ENCODE measurements at regions not wholly inside any gene's neighbourhood (a gene's known extent, or its start where the extent isn't known, plus 50 kb on each side); places are given as distances from the start of the nearest gene placed in this dataset.

- no peak for DNase-seq (ENCODE audit: low read depth in 2 of 2)
These were observed 149.8 kb upstream of the AKIRIN2 start for GRCh38 chr6:87851674-87852299.

- DNase-seq (ENCODE audit: low read depth in 2 of 2) = no peak
These were observed 146.6 kb upstream of the AKIRIN2 start for GRCh38 chr6:87848616-87849015.

- DNase-seq (ENCODE audit: low read depth in 2 of 2) = no peak
These were observed 145.8 kb upstream of the AKIRIN2 start for GRCh38 chr6:87847830-87848210.

GRCh38 chr6:87847135-87847829 is 145.2 kb upstream of the AKIRIN2 start:
- no peak for DNase-seq (ENCODE audit: low read depth in 2 of 2)

GRCh38 chr6:87846434-87846833 is 144.4 kb upstream of the AKIRIN2 start:
- no peak for DNase-seq (ENCODE audit: low read depth in 2 of 2)

GRCh38 chr6:87840324-87840723 is 138.3 kb upstream of the AKIRIN2 start:
- no peak for DNase-seq (ENCODE audit: low read depth in 2 of 2)

GRCh38 chr6:87837876-87838275 is 135.8 kb upstream of the AKIRIN2 start:
- DNase-seq (ENCODE audit: low read depth in 2 of 2) = no peak

- no peak for DNase-seq (ENCODE audit: low read depth in 2 of 2)
These were observed 135.4 kb upstream of the AKIRIN2 start for GRCh38 chr6:87837444-87837843.

- no peak for DNase-seq (ENCODE audit: low read depth in 2 of 2)
These were observed 130.2 kb upstream of the AKIRIN2 start for GRCh38 chr6:87832025-87832825.

- DNase-seq (ENCODE audit: low read depth in 2 of 2) = no peak
These were observed 128.9 kb upstream of the AKIRIN2 start for GRCh38 chr6:87830907-87831306.

GRCh38 chr6:87829622-87830121 is 127.6 kb upstream of the AKIRIN2 start:
- DNase-seq (ENCODE audit: low read depth in 2 of 2) = no peak

GRCh38 chr6:87828044-87828443 is 126.0 kb upstream of the AKIRIN2 start:
- DNase-seq (ENCODE audit: low read depth in 2 of 2) = no peak

GRCh38 chr6:87827346-87827745 is 125.3 kb upstream of the AKIRIN2 start:
- no peak for DNase-seq (ENCODE audit: low read depth in 2 of 2)

- no peak for DNase-seq (ENCODE audit: low read depth in 2 of 2)
These were observed 124.4 kb upstream of the AKIRIN2 start for GRCh38 chr6:87826424-87826823.

GRCh38 chr6:87825821-87826221 is 123.8 kb upstream of the AKIRIN2 start:
- DNase-seq (ENCODE audit: low read depth in 2 of 2) = no peak

GRCh38 chr6:87824958-87825491 is 123.0 kb upstream of the AKIRIN2 start:
- no peak for DNase-seq (ENCODE audit: low read depth in 2 of 2)

- DNase-seq (ENCODE audit: low read depth in 2 of 2) = no peak
These were observed 120.0 kb upstream of the AKIRIN2 start for GRCh38 chr6:87822011-87822410.

GRCh38 chr6:87820343-87820984 is 118.4 kb upstream of the AKIRIN2 start:
- no peak for DNase-seq (ENCODE audit: low read depth in 2 of 2)

GRCh38 chr6:87817183-87817582 is 115.2 kb upstream of the AKIRIN2 start:
- DNase-seq (ENCODE audit: low read depth in 2 of 2) = no peak

GRCh38 chr6:87815449-87815848 is 113.4 kb upstream of the AKIRIN2 start:
- no peak for DNase-seq (ENCODE audit: low read depth in 2 of 2)

GRCh38 chr6:87808005-87808757 is 106.1 kb upstream of the AKIRIN2 start:
- no peak for DNase-seq (ENCODE audit: low read depth in 2 of 2)

Data from activated CD8-positive, alpha-beta memory T cell treated with anti-CD3 and anti-CD28 coated beads for 4 hours (primary cell).